GM23338 (cell line): ENCODE measurements at regions not wholly inside any gene's neighbourhood (a gene's known extent, or its start where the extent isn't known, plus 50 kb on each side); places are given as distances from the start of the nearest gene placed in this dataset.

Experiments used
- EZH2 ChIP-seq: fragments of 200-600 bp; sonication (generic); IDR thresholded peaks from one replicate; pipeline ENCODE4 v1.8.0; 2017; ENCODE audit warnings: antibody characterized with exemption, mild to moderate bottlenecking, low read depth; ENCODE audit not compliant: unreplicated experiment
- EZH2phosphoT487 ChIP-seq: fragments of 200-600 bp; sonication (generic); IDR thresholded peaks from one replicate; pipeline ENCODE4 v1.8.1; 2018; ENCODE audit warnings: antibody characterized with exemption; ENCODE audit not compliant: unreplicated experiment
- JUNB ChIP-seq: IDR thresholded peaks from one replicate; pipeline ENCODE4 v1.6.1; 2016; ENCODE audit warnings: antibody characterized with exemption; ENCODE audit not compliant: unreplicated experiment
- TF ChIP-seq, protein P1 (sequence below), 2 experiments: fragments of 200-600 bp in 1 of 2; sonication (generic) in 1 of 2; conservative IDR thresholded peaks; 2 replicates each; pipeline versions ENCODE4 v1.5.1 to v1.6.1; 2016 to 2017; ENCODE audit warnings: antibody characterized with exemption in 2 of 2, low read depth in 2 of 2, mild to moderate bottlenecking in 2 of 2, moderate library complexity in 1 of 2

DNA sequence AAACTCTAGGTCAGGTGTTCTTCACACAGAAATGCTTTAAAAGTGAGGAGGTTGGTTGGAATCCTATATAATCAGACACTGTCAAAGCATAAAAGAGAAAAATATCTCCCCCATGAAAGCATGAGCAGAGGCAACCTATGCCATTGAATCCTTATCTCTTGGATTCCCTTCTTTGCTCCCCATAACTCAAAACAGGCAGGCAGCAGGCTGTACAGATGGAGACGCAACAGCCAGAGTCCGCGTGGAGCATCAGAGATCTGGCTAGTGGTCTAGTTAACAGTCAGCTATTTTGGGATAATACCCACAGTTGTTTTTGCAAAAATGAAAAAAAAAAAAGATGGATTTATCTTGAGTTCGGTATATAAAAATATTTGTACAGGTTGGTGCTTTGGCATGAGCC, 490.0 kb upstream of the TENM3 start:
- TF ChIP-seq, protein P1, sequence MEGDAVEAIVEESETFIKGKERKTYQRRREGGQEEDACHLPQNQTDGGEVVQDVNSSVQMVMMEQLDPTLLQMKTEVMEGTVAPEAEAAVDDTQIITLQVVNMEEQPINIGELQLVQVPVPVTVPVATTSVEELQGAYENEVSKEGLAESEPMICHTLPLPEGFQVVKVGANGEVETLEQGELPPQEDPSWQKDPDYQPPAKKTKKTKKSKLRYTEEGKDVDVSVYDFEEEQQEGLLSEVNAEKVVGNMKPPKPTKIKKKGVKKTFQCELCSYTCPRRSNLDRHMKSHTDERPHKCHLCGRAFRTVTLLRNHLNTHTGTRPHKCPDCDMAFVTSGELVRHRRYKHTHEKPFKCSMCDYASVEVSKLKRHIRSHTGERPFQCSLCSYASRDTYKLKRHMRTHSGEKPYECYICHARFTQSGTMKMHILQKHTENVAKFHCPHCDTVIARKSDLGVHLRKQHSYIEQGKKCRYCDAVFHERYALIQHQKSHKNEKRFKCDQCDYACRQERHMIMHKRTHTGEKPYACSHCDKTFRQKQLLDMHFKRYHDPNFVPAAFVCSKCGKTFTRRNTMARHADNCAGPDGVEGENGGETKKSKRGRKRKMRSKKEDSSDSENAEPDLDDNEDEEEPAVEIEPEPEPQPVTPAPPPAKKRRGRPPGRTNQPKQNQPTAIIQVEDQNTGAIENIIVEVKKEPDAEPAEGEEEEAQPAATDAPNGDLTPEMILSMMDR (conservative IDR thresholded peaks at IDR 0.05; ENCODE audit: low read depth in 2 of 2), result no peak
- TF ChIP-seq EZH2 (no peak), JUNB (no peak), EZH2phosphoT487 (no peak)
